Stimulated activated CD8-positive, alpha-beta memory T cell treated with anti-CD3 and anti-CD28 coated beads, Interleukin-12 subunit alpha, Interleukin-12 subunit beta, amount 100 ng/mL, for 4 hours (primary cell): ENCODE measurements at regions not wholly inside any gene's neighbourhood (a gene's known extent, or its start where the extent isn't known, plus 50 kb on each side); places are given as distances from the start of the nearest gene placed in this dataset.

Source experiments
- DNase-seq: peaks from one replicate; pipeline ENCODE4 v3.0.0-alpha.2; 2020; ENCODE audit warnings: low read depth

DNA sequence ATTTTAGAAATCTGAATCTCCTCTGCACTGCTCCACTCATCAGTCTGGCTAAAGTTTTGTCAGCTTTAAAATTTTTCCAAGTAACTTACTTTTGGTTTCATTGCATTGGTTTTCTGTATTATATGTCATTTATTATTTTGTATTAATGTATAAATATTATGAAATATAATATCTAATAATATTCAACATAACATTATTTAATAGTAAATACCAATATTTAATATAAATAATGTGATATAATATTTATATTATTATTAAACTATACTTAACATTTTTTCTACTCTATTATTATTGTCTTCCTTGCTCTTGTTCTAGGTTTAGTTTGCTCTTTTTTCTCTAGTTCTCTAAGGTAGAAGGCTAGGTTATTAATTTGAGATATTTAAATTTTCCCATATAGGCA lies 512.1 kb downstream of the AACS start:
- DNase-seq: no peak

DNA sequence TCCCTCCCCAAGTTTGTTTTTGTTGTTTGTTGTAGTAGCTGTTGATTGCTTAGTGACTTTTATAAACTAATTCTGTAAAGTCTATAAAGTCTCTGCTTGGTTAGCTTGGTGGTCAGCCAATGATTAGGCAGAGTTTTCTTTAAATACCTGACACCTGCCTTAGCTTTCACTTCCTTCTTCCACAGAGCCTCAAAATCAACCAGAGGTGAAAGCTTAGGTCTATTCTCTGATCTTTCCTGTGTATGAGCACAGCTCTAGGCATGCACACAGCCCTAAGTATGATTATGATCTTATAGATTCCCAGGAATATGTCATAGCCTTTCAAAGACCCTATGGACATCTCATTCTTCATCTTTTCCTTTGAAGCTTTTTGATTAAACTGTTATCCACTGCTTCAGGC lies 514.7 kb downstream of the AACS start:
- no peak for DNase-seq

DNA sequence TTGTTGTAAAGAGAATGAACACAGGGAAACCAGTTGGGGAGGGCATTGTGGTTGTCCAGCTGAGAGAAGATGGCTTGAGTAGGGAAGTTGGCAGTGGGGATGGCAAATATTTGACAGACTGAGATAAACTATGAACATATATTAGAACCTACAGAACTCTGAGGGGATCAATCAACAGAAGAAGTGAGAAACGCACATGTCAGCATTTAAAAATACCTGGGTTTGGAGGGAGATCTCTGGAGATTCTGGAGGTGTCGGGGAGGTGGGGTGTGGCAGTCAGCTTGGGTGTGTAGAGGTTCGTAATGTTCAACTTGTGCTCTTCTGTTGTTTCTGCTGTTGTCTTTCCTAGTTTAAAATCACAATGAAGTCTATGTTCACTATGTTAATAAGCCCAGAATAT lies 517.8 kb downstream of the AACS start:
- DNase-seq: no peak

DNA sequence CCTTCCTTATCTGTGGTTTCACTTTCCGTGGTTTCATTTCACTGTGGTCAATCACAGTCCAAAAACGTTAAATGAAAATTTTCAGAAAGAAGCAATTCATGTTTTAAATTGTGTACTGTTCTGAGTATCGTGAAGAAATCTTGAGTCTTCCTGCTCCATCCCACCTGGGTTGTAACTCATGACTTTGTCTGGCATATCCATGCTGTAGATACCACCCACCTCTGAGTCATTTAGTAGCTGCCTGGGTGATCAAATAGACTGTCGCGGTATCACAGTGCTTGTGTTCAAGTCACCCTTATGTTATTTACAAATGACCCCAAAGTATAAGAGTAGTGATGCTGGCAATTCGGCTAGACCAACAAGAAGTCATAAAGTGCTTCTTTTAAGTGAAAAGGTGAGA lies 521.2 kb downstream of the AACS start:
- DNase-seq: no peak

DNA sequence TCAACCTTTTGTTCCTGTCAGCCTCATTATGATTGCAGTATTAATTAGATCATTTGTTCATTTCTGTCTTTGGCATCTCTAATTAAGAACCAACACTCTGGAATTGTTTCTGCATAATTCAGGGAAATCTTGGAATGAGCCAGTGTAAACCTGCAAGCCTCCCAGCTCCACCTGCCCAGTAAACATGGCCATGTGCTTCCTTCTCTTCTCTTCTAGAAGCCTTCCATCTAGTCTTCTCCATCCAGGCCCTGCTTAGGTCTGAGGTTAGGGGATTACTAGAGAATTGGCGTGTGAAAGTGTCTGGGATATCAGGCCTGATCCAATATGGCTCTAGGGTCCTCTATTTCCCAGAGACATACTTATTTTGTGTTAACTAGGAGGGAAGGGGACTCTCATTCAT lies 528.0 kb downstream of the AACS start:
- no peak for DNase-seq

DNA sequence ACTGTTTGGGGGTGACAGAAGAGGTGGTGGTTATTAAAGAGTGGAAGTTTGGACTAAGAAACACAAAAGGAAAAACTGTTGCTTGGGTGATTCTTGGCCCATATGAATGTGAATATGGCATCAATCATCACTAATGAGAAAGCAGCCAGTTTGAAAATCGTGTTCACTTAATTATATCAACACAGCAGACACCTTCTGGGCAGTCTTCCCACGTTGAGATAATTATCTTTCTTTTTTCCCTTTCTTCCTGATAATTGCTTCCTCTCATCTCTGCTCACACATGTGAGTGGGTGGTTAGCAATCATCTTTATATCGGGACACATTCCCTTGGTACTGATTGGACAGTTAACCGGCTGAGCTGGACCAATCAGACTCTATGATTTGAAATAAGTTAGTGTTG lies 539.7 kb downstream of the AACS start:
- DNase-seq: no peak

DNA sequence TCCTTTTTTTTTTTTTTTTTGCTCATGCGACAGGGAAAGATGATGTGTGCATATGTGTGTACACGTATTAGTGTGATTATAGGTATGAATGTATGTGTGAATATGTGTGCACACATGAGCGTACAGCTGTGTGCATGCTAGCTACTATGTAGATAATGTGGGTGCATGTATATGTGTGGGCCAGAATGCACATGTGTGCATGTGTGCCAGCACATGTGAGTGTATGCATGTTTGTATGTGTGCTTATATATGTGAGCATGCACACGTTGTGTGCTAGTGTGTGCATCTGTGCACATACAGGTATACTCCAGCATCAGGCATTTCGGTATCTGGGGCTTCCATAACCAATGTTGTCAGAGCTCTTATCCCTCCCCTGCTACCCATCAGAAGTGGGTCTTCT lies 541.1 kb downstream of the AACS start:
- DNase-seq: no peak

DNA sequence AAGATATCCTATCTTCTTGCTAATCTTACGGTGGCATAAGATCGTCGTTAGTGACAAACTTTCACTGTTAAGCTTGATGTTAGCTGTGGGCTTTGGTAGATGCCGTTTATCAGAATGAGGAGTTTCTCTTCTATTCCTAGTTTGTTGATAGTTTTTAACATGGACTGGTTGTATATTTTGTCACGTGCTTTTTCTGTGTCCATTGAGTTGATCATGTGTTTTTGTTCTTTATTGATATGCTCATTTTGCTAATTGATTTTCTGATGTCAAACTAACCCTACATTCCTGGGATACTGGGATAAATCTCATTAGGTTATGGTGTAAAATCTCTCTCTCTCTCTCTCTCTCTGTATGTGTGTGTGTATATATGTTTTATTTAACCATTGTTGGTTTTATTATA lies 545.1 kb downstream of the AACS start:
- DNase-seq: no peak

DNA sequence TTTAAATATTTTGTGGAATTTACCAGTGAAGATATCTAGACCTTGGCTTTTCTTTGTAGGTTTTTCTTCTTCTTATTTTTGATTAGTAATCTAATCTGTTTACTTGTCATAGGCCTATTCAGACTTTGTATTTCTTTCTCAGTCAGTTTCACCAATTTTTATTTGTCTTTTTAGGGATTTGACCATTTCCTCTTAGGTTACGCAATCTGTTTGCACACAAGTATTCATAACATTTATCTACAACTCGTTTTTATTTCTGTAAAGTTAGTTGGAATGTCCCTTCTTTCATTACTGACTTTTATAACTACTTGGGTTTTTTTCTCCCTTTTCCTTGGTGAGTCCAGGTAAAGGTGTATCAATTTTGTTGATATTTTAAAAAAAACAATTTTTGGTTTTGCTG lies 545.7 kb downstream of the AACS start:
- no peak for DNase-seq

DNA sequence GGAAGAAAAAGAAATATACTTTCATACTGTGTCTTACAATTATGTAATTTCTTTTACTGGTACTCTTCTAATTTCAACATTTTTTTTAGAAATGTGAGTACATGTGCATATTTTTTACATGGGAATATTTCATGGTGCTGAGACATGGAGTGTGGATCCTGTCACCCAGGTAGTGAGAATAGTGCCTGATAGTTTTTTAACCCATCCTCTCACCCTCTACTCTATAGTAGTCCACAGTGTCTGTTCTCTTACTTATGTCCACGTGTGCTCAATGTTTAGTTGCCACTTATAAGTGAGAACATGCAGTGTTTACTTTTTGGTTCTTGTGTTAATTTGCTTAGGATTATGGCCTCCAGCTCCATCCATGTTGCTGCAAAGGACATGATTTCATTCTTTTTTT lies 548.8 kb downstream of the AACS start:
- DNase-seq: no peak

DNA sequence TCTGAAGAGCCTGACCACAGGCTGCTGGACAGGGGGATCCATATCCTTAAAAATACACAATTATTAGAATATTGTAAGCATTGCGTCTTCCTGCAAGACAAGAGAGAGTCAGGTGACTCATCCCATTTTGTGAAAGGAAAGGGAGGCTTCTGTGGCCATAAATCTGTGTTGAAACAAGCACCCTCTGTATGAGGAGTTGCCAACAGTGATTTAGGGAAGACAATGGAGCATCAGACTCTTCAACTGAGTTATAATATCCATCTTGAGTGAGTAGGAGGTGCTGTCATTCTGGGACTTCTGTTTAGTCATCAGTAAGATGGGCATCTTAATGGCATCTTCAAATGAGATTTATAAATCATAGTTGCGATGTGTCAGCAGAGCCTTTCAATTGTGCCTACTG lies 554.5 kb downstream of the AACS start:
- no peak for DNase-seq

DNA sequence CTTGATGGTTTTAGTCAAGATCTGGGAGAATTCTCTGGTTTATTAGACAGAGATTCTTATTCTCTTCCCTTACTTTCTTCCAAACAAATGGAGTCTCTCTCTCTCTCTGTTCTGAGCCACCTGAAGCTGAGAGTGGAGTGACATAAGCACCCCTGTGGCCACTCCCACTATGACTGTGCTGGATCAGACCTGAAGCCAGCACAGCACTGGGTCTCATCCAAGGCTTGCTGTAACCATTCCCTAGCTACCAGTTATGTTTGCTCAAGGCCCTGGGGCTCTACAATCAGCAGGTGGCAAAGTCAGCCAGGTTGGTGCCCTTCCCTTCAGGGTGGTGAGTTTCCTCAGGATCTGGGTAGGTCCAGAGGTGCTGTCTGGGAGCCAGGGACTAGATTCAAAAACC lies 568.5 kb downstream of the AACS start:
- no peak for DNase-seq

DNA sequence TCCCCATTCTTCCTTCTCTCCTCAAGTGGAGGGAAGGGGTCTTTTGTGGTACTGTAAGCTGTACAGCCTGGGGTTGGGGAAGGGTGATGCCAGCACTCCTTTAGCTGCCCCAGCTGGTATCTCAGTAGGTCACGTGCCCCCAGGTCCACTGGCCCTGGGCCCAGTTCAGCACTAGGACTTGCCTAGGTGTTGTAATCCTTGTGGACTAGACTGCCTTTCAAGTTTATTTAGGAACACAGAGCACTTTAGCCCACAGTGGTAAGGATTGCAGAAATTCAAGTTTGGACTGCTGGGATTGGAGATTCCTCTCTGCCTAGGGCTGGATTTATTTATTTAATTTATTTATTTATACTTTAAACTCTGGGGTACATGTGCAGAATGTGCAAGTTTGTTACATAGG lies 569.6 kb downstream of the AACS start:
- no peak for DNase-seq

DNA sequence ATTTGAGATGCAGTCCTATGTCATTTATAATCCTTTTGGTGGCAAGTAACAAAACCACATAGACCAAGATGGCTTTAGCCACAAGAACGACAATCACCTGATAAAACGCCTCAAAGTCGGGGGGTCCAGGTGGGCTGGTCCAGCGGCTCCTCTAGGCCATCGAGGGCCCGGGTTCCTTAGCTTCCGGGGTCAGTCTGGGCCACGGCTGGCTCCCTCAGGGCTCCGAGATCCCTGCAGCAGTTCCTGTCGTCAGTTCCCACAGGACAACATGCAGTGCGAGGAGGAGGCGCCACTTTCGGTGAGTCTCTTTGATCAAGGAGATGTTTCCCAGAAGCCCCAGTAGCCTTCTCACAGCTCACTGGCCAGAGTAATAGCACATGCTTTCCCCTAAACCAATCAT lies 574.6 kb downstream of the AACS start:
- no peak for DNase-seq

DNA sequence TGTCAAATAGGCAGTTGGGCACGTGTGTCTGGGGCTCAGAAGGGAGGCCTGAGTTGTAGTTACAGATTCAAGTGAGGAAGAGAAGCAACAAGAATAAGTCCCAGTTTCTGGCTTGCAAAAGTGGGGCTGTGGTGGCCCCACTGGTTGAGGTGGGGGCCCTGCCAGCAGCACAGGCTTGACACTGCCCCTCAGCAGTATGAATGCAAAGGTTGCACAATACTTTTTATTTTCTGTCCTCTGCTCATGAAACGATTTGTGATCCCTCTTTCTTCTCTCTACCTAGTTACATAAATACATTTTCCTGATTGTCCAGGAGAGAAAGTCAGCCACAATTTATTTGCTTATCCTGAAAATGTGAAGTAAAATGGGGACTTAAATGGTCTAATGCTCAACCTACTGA lies 577.8 kb downstream of the AACS start:
- DNase-seq: no peak

DNA sequence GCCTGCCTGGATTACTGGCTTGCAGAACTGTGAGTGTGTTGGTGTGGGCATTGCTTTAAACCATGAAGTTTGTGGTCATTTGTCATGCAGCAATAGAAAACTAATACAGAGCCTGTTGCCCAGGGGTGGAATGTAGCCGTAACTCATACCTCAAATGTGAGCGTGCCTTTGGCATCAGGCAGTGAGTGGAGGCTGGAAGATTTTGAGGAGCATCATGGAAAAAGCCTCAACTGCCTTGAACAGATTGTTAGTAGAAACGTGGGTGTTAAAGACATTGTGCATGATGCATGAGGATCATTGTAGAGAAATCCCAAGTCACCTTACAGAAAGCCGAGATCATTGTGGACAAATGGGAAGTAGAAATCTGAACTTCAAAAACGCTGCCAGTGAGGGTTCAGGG lies 580.5 kb downstream of the AACS start:
- DNase-seq: no peak

DNA sequence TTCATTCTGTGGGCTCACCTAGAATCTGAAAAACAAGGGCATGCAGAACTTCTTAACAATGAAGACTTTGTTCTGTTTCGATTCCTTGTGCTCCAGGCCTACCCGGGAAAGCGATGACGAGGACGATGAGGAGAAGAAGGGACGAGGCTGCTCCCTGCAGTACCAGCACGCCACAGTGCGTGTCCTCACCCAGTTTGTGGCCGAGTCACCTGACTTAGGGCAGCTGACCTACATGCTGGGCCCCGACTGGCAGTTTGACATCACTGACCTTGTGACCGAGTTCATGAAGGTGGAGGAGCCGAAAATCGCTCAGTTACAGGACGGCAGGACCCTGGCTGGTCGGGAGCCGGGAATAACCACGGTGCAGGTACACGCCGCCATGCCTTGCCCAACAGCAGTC lies 585.4 kb downstream of the AACS start:
- DNase-seq: no peak

DNA sequence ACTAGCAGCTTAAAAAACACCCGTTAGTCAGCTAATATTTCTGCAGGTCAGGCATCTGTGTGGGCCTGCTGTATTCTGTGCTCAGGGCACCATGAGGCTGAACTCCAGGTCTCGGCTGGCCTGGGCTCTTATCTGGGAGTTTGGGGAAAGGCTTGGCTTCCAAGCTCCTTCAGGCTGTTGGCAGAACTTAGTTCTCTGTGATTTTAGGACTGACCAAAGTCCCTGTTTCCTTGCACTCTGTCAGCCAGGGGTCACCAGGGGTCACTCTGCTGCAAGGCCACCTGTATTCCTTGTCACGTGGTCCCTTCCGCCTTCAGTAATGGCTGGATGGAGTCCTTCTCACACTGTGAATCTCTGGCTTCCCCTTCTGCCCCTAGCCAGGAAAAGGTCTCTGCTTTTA lies 586.4 kb downstream of the AACS start:
- no peak for DNase-seq

DNA sequence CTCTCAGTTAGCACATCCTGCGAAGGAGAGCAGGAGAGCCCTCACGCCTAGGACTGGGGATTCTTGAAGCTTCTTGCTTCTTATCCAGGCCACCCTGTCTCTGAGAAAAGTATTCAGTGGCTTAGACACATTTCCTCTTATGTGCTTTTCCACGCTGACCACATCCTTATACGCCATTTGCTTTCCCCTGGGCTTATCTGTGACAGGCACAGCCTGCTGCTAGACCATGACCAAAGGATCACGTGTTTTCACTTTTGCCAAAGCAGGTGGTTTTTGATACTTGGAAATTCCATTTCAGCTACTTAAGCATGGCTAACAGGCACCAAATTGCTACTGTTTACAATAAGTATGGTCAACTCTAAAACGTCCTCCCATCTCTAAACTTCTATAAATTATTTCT lies 587.4 kb downstream of the AACS start:
- DNase-seq: no peak

DNA sequence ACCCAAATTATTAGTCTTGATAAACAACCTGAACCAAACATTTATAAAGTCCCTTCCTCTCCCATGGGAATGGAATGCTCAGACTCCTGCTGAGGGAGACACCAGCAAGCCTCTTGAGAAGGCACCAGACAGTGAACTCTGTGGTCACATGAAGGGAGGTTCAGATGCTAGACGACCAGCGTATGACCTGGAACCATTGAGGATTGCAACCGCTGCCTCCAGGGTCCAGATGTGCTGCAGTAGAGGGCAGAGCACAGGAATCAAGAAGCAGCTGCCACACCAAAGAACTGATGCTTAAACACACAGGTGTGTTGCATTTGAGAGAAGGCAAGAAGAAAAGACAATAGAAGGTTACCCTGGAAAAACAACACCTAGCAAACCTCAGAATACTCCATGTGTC lies 592.4 kb downstream of the AACS start:
- DNase-seq: no peak

DNA sequence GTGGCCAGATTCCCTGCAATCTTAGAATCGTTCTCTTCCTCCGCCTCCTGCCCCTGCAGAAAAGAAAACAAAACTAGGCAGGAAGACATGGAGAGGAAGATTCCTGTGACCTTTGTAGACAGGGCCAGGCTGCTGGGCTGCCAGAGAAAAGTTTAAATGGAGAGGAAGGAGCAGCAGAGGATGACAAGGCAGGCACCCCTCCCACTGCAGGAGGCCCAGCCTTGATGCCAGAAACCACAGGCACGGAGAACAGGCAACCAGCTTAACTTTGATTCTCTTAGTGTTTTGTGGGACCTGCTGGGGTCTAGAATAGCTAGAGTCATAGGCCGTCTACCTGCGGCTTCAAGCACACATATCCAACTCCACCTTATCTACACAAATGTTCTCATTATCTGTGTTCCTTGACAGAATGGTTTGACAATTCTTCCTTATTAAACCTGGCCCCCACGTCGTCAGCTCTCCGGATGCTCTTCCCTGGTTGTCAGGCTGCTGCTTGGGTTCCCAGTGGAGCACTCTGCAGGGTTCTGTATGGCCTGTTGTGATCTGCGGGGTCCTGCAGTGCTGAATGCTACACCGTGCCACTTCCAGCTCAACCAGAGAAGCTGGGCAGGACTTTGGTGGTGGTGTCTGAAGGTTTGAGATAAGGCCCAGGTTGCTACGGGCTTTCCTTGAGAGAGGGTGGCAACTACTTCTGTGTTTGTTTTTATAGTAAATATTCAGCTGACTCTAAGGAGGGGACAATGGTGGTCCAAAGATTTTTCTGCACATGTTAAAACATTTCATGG lies 609.5 kb downstream of the AACS start:
- no peak for DNase-seq

DNA sequence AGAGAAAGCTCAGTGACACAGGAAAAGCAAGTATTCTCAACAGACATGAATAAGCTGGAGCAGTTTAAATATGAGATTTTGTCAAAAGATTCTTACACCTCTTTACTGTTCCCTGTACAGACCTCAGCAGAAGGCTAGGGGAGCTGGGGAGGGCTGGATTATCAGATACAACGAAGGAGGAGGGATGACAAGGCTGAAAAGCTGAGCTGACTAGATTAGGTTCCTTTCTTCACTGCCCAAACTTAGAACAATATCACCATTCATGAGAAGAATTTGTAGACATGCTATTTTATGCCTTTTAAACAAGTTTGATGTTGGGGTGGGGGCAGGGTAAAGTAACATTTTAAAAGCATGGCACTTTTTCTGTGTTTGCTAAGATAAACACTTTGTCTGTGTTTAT lies 611.1 kb downstream of the AACS start:
- DNase-seq: no peak

DNA sequence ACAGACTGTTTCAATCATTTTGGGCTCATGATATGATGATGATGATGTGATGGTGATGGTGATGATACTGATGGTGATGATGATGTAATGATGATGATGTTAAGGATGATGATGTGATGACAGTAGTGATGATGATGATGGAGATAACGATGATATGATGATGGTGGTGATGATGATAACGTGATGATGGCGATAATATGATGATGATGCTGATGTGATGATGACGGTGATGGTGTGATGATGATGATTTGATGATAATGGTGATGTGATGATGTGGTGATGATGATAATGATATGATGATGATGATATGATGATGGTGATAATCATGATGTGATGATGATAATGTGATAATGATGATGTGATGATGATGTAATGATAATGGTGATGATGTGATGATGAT lies 612.6 kb downstream of the AACS start:
- no peak for DNase-seq

DNA sequence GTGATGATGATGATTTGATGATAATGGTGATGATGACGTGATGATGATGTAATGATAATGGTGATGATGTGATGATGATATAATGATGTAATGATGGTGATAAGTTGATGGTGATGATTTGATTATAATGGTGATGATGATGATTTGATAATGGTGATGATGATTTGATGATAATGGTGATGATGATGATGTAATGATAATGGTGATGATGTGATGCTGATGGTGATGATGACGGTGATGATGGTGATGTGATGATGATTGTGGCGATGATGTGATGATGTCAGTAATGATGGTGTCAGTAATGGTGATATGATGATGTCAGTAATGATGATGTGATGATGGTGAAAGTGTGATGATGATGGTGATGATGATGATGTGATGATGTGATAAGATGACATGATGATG lies 613.4 kb downstream of the AACS start:
- no peak for DNase-seq
